ENCODE measurements at regions not wholly inside any gene's neighbourhood (a gene's known extent, or its start where the extent isn't known, plus 50 kb on each side); places are given as distances from the start of the nearest gene placed in this dataset.

DNA sequence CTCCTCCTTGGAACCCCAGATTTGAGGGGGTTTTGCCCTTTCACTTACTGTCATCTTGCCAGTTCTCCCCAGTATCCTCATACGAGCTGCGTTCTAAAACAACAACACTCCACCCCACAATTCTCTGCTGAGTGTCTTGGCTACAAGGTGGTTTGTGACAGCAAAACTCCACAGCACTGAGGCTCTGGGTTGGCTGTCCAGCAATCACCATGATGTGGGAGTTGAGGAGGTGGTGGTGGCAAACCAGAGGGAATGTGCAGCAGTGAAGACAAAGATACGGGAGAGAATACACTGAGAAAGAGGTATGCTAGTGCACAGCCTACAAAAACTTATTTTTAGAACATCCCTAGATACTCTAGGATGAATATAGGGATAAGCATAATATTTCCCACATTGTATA, 335.0 kb downstream of the C11orf87 start:
- Histone ChIP-seq H3K36me3 (ENCODE audit: insufficient read depth, low read length) (no peaks in the 10 kb centered on the region), H3K4me3 (ENCODE audit: insufficient read depth, low read depth, low read length) (no peak overlapping the region), H2AFZ (ENCODE audit: low read depth, low read length) (no peak overlapping the region), H3K9me3 (ENCODE audit: insufficient read depth, low read depth, low read length) (no peaks in the 10 kb centered on the region), H4K20me1 (ENCODE audit: insufficient read depth, low read length) (no peaks in the 10 kb centered on the region), H3K27me3 (ENCODE audit: insufficient read depth, low read length) (no peaks in the 10 kb centered on the region), H3K9ac (ENCODE audit: low read length) (no peak overlapping the region), H3K27ac (ENCODE audit: low read depth, low read length) (no peak overlapping the region), H3K79me2 (ENCODE audit: insufficient read depth, low read length) (no peaks in the 10 kb centered on the region), H3K4me2 (ENCODE audit: low read length) (no peak overlapping the region), H3K4me1 (ENCODE audit: insufficient read depth, low read length) (no peaks in the 10 kb centered on the region)
- H3K4me3 Mint-ChIP-seq (ENCODE audit: unreplicated experiment): no peak overlapping the region
- H3K27me3 Mint-ChIP-seq (ENCODE audit: low read depth, unreplicated experiment): no peaks in the 10 kb centered on the region
- DNase-seq (ENCODE audit: low read depth): no peak
- peaks cover 2% of the 10 kb centered on the region for H3K9me3 Mint-ChIP-seq (ENCODE audit: unreplicated experiment)
- no peak for FAIRE-seq
- H3K4me1 Mint-ChIP-seq (ENCODE audit: low read depth, unreplicated experiment): no peaks in the 10 kb centered on the region
- TF ChIP-seq, protein P1, sequence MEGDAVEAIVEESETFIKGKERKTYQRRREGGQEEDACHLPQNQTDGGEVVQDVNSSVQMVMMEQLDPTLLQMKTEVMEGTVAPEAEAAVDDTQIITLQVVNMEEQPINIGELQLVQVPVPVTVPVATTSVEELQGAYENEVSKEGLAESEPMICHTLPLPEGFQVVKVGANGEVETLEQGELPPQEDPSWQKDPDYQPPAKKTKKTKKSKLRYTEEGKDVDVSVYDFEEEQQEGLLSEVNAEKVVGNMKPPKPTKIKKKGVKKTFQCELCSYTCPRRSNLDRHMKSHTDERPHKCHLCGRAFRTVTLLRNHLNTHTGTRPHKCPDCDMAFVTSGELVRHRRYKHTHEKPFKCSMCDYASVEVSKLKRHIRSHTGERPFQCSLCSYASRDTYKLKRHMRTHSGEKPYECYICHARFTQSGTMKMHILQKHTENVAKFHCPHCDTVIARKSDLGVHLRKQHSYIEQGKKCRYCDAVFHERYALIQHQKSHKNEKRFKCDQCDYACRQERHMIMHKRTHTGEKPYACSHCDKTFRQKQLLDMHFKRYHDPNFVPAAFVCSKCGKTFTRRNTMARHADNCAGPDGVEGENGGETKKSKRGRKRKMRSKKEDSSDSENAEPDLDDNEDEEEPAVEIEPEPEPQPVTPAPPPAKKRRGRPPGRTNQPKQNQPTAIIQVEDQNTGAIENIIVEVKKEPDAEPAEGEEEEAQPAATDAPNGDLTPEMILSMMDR (IDR thresholded peaks at IDR 0.05; ENCODE audit: insufficient read depth, low read depth, low read length): no peak
- TF ChIP-seq EZH2 (IDR thresholded peaks at IDR 0.05; ENCODE audit: insufficient read depth, low read length): no peak
- H3K36me3 Mint-ChIP-seq (ENCODE audit: low read depth, unreplicated experiment): no peaks in the 10 kb centered on the region
- H3K27ac Mint-ChIP-seq (ENCODE audit: unreplicated experiment): no peak overlapping the region

DNA sequence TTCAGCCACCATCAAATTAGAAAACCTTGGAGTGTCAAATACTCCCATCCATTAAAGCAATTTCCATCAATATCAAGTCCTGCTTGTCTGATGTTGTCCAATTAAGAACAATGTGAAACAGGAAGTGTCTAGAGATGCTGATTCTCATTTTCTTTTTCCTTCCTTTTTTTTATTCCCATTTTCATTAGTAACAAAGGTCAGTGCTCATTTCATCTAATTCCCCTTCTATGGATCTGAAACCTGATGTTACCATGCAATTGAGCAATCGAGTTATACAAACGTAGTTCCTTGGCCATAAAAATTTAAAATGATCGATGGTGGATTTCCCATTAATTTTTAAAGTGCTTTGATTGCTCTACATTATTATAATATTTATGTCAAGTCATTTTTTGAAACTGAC, 330.6 kb upstream of the ZC3H12C start:
- no peaks in the 10 kb centered on the region for H3K36me3 Mint-ChIP-seq (ENCODE audit: low read depth, unreplicated experiment)
- peaks cover 2% of the 10 kb centered on the region for H3K9me3 Mint-ChIP-seq (ENCODE audit: unreplicated experiment)
- no peaks in the 10 kb centered on the region for H3K9me3 ChIP-seq (ENCODE audit: insufficient read depth, low read depth, low read length)
- TF ChIP-seq, protein P1 (IDR thresholded peaks at IDR 0.05; ENCODE audit: insufficient read depth, low read depth, low read length): no peak
- TF ChIP-seq EZH2 (IDR thresholded peaks at IDR 0.05; ENCODE audit: insufficient read depth, low read length): no peak
- no peaks in the 10 kb centered on the region for H3K4me1 Mint-ChIP-seq (ENCODE audit: low read depth, unreplicated experiment)
- H3K79me2 ChIP-seq (ENCODE audit: insufficient read depth, low read length): no peaks in the 10 kb centered on the region
- H2AFZ ChIP-seq (ENCODE audit: low read depth, low read length): no peak overlapping the region
- H3K4me3 Mint-ChIP-seq (ENCODE audit: unreplicated experiment): no peak overlapping the region
- H3K27me3 ChIP-seq (ENCODE audit: insufficient read depth, low read length): no peaks in the 10 kb centered on the region
- no peak overlapping the region for H3K9ac ChIP-seq (ENCODE audit: low read length)
- no peaks in the 10 kb centered on the region for H3K4me1 ChIP-seq (ENCODE audit: insufficient read depth, low read length)
- FAIRE-seq (no peak), DNase-seq (ENCODE audit: low read depth) (no peak)
- H4K20me1 ChIP-seq (ENCODE audit: insufficient read depth, low read length): no peaks in the 10 kb centered on the region
- H3K4me3 ChIP-seq (ENCODE audit: insufficient read depth, low read depth, low read length): no peak overlapping the region
- no peaks in the 10 kb centered on the region for H3K27me3 Mint-ChIP-seq (ENCODE audit: low read depth, unreplicated experiment)
- no peaks in the 10 kb centered on the region for H3K36me3 ChIP-seq (ENCODE audit: insufficient read depth, low read length)
- no peak overlapping the region for H3K27ac ChIP-seq (ENCODE audit: low read depth, low read length)
- H3K4me2 ChIP-seq (ENCODE audit: low read length): no peak overlapping the region
- H3K27ac Mint-ChIP-seq (ENCODE audit: unreplicated experiment): no peak overlapping the region

DNA sequence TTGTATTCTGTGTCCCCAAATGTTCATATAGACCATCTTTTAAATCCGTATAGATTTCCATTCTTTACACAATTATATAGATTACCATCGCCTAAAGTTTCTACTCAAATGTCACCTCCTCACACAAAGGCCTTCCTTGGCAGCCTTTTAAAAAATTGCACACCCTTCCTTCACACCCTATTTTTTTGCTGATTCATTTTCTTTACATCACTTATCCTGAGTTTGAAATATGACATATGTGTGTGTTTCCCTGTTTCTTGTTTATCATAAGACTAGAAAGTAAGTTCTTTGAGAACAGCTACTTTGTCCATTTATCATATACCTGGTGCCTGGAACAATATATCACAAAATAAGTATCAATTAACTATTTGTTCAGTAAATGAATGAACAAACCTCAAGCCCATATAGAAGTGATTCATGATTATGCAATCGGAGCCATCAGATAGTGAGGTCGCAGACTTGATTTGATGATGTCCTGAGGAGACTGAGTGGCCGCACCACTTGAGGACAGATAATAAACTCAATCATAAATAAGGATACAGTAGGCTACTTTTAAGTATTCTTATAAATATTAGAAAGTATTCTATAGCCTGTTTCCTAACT, 327.4 kb upstream of the ZC3H12C start:
- Mint-ChIP-seq H3K4me1 (ENCODE audit: low read depth, unreplicated experiment) (no peaks in the 10 kb centered on the region), H3K27ac (ENCODE audit: unreplicated experiment) (no peak overlapping the region), H3K9me3 (ENCODE audit: unreplicated experiment) (no peaks in the 10 kb centered on the region), H3K36me3 (ENCODE audit: low read depth, unreplicated experiment) (no peaks in the 10 kb centered on the region), H3K4me3 (ENCODE audit: unreplicated experiment) (no peak overlapping the region), H3K27me3 (ENCODE audit: low read depth, unreplicated experiment) (no peaks in the 10 kb centered on the region)
- Histone ChIP-seq H3K27ac (ENCODE audit: low read depth, low read length) (no peak overlapping the region), H3K4me1 (ENCODE audit: insufficient read depth, low read length) (no peaks in the 10 kb centered on the region), H3K4me3 (ENCODE audit: insufficient read depth, low read depth, low read length) (no peak overlapping the region), H3K9me3 (ENCODE audit: insufficient read depth, low read depth, low read length) (no peaks in the 10 kb centered on the region), H4K20me1 (ENCODE audit: insufficient read depth, low read length) (no peaks in the 10 kb centered on the region), H3K4me2 (ENCODE audit: low read length) (no peak overlapping the region), H2AFZ (ENCODE audit: low read depth, low read length) (no peak overlapping the region), H3K9ac (ENCODE audit: low read length) (no peak overlapping the region), H3K79me2 (ENCODE audit: insufficient read depth, low read length) (no peaks in the 10 kb centered on the region), H3K36me3 (ENCODE audit: insufficient read depth, low read length) (no peaks in the 10 kb centered on the region), H3K27me3 (ENCODE audit: insufficient read depth, low read length) (no peaks in the 10 kb centered on the region)
- TF ChIP-seq, protein P1 (IDR thresholded peaks at IDR 0.05; ENCODE audit: insufficient read depth, low read depth, low read length): no peak
- no peak for TF ChIP-seq EZH2 (IDR thresholded peaks at IDR 0.05; ENCODE audit: insufficient read depth, low read length)
- DNase-seq (ENCODE audit: low read depth): no peak
- no peak for FAIRE-seq
